Neural progenitor cell (in vitro differentiated cells): ENCODE measurements at regions not wholly inside any gene's neighbourhood (a gene's known extent, or its start where the extent isn't known, plus 50 kb on each side); places are given as distances from the start of the nearest gene placed in this dataset.

Source experiments
- DNase-seq: peaks from one replicate; pipeline ENCODE4 v3.0.0-alpha.2; 2016; ENCODE audit warnings: low spot score
- H2AFZ ChIP-seq: fragments of 200-600 bp; sonication (generic); replicated peaks from 2 replicates; pipeline ENCODE4 v1.6.1; 2016; ENCODE audit warnings: antibody characterized with exemption
- H3F3A ChIP-seq: fragments of 200-600 bp; sonication (generic); 2 replicates; pipeline ENCODE4 v1.6.1; 2016; ENCODE audit warnings: antibody characterized with exemption, low read depth
- H3K27ac ChIP-seq: fragments of 200-600 bp; sonication (generic); 2 replicates; pipeline ENCODE4 v1.5.1; 2016; ENCODE audit warnings: mild to moderate bottlenecking
- H3K27me3 ChIP-seq: fragments of 200-600 bp; sonication (generic); 2 replicates; pipeline ENCODE4 v1.6.1; 2016; ENCODE audit warnings: mild to moderate bottlenecking, moderate library complexity
- H3K36me3 ChIP-seq: fragments of 200-600 bp; sonication (generic); 2 replicates; pipeline ENCODE4 v1.5.1; 2016
- H3K4me1 ChIP-seq: fragments of 200-600 bp; sonication (generic); 2 replicates; pipeline ENCODE4 v1.6.1; 2016; ENCODE audit warnings: mixed run types
- H3K4me2 ChIP-seq: fragments of 200-600 bp; sonication (generic); 2 replicates; pipeline ENCODE4 v1.6.1; 2016
- H3K4me3 ChIP-seq: fragments of 200-600 bp; sonication (generic); 2 replicates; pipeline ENCODE4 v1.5.1; 2016
- H3K79me2 ChIP-seq: fragments of 200-600 bp; sonication (generic); 2 replicates; pipeline ENCODE4 v1.6.1; 2016; ENCODE audit warnings: low read depth
- H3K9ac ChIP-seq: fragments of 200-600 bp; sonication (generic); 2 replicates; pipeline ENCODE4 v1.6.1; 2016
- H3K9me3 ChIP-seq: fragments of 200-600 bp; sonication (generic); 2 replicates; pipeline ENCODE4 v1.5.1; 2016; ENCODE audit warnings: low read depth
- H4K20me1 ChIP-seq: fragments of 200-600 bp; sonication (generic); 2 replicates; pipeline ENCODE4 v1.6.1; 2016; ENCODE audit warnings: low read depth
- H3K27ac Mint-ChIP-seq: 3 replicates; pipeline ENCODE4 v1.8.0; 2021; ENCODE audit warnings: mixed read lengths
- H3K27me3 Mint-ChIP-seq: 2 replicates; pipeline ENCODE4 v1.8.0; 2022; ENCODE audit warnings: low read depth, mild to moderate bottlenecking, inconsistent platforms, moderate library complexity, mixed read lengths; ENCODE audit not compliant: insufficient read depth
- H3K36me3 Mint-ChIP-seq: 3 replicates; pipeline ENCODE4 v1.8.0; 2021; ENCODE audit warnings: mixed read lengths
- H3K4me1 Mint-ChIP-seq: 3 replicates; pipeline ENCODE4 v1.8.0; 2021; ENCODE audit warnings: mixed read lengths
- H3K4me3 Mint-ChIP-seq: 3 replicates; pipeline ENCODE4 v1.8.0; 2021; ENCODE audit warnings: mild to moderate bottlenecking, moderate library complexity, mixed read lengths
- H3K9me3 Mint-ChIP-seq: 3 replicates; pipeline ENCODE4 v1.8.0; 2020; ENCODE audit warnings: mixed read lengths
- EZH2 ChIP-seq: fragments of 200-600 bp; sonication (generic); IDR thresholded peaks from 2 replicates; pipeline ENCODE4 v1.6.1; 2017; ENCODE audit warnings: antibody characterized with exemption, mild to moderate bottlenecking, moderate library complexity
- EZH2phosphoT487 ChIP-seq: fragments of 200-600 bp; sonication (generic); IDR thresholded peaks from 2 replicates; pipeline ENCODE4 v1.6.1; 2017; ENCODE audit warnings: antibody characterized with exemption
- TF ChIP-seq, protein P1 (sequence below): fragments of 200-600 bp; sonication (generic); IDR thresholded peaks from 2 replicates; pipeline ENCODE4 v1.5.1; 2017; ENCODE audit warnings: antibody characterized with exemption, mild to moderate bottlenecking

DNA sequence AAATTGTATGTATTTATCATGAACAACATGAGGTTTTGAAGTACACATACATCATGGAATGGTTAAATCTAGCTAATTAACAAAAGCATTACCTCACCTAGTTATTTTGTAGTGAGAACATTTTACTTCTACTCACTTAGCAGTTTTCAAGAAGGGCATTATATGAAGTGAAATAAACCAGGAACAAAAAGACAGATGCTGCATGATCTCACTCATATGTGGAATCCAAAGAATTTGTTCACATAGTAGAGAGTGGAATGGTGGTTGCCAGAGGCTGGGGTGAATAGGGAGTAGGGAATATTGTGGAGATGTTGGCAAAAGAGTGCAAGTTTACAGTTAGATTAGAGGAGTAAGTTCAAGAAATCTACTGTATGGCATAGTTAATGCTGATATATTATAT, 292.0 kb downstream of the ASXL3 start:
- H4K20me1 ChIP-seq = no peaks in the 10 kb centered on the region
- no peaks in the 10 kb centered on the region for H3K79me2 ChIP-seq
- H3K4me2 ChIP-seq = no peak overlapping the region
- Mint-ChIP-seq H3K4me3 (no peak overlapping the region), H3K27me3 (no peaks in the 10 kb centered on the region), H3K4me1 (peaks cover 18% of the 10 kb centered on the region), H3K36me3 (no peaks in the 10 kb centered on the region), H3K9me3 (peaks cover 3% of the 10 kb centered on the region), H3K27ac (no peak overlapping the region)
- TF ChIP-seq EZH2 (no peak), EZH2phosphoT487 (no peak)
- TF ChIP-seq, protein P1, sequence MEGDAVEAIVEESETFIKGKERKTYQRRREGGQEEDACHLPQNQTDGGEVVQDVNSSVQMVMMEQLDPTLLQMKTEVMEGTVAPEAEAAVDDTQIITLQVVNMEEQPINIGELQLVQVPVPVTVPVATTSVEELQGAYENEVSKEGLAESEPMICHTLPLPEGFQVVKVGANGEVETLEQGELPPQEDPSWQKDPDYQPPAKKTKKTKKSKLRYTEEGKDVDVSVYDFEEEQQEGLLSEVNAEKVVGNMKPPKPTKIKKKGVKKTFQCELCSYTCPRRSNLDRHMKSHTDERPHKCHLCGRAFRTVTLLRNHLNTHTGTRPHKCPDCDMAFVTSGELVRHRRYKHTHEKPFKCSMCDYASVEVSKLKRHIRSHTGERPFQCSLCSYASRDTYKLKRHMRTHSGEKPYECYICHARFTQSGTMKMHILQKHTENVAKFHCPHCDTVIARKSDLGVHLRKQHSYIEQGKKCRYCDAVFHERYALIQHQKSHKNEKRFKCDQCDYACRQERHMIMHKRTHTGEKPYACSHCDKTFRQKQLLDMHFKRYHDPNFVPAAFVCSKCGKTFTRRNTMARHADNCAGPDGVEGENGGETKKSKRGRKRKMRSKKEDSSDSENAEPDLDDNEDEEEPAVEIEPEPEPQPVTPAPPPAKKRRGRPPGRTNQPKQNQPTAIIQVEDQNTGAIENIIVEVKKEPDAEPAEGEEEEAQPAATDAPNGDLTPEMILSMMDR = no peak
- H3K9me3 ChIP-seq = no peaks in the 10 kb centered on the region
- no peaks in the 10 kb centered on the region for H3K36me3 ChIP-seq
- no peak overlapping the region for H3K27ac ChIP-seq
- no peaks in the 10 kb centered on the region for H3K27me3 ChIP-seq
- no peak for DNase-seq
- no peak overlapping the region for H3K9ac ChIP-seq
- H2AFZ ChIP-seq = no peak overlapping the region
- H3K4me1 ChIP-seq = no peaks in the 10 kb centered on the region
- no peaks in the 10 kb centered on the region for H3F3A ChIP-seq
- no peak overlapping the region for H3K4me3 ChIP-seq

DNA sequence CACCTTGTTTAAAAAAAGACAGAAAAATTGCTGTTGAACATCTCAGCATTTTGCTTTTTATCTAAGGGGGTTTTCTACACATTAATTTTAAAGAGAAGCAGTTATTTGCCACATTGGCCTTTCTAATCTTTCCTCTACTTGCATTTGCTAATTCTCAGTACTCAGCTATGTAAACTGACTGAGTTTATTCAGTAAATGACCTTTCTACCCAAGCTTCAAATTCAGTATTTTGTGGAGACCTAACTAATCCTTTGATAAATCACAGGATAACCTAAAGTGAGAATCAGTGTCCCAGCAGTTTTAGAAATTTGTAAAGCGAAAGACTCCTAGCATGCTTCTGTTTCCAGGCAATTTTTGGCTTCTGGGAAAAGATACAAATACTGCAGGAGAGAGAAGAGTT, 288.4 kb downstream of the ASXL3 start:
- Histone ChIP-seq H3K4me1 (no peaks in the 10 kb centered on the region), H3K4me2 (no peak overlapping the region), H3K9me3 (no peaks in the 10 kb centered on the region), H2AFZ (no peak overlapping the region), H3K36me3 (no peaks in the 10 kb centered on the region), H3K27me3 (no peaks in the 10 kb centered on the region), H4K20me1 (no peaks in the 10 kb centered on the region), H3F3A (no peaks in the 10 kb centered on the region), H3K27ac (no peak overlapping the region), H3K79me2 (no peaks in the 10 kb centered on the region), H3K4me3 (no peak overlapping the region), H3K9ac (no peak overlapping the region)
- Mint-ChIP-seq H3K27ac (no peak overlapping the region), H3K4me1 (no peaks in the 10 kb centered on the region), H3K36me3 (peaks cover 3% of the 10 kb centered on the region), H3K4me3 (no peak overlapping the region), H3K27me3 (no peaks in the 10 kb centered on the region), H3K9me3 (peaks cover 28% of the 10 kb centered on the region)
- no peak for DNase-seq
- TF ChIP-seq, protein P1 = no peak
- TF ChIP-seq EZH2phosphoT487 (no peak), EZH2 (no peak)

DNA sequence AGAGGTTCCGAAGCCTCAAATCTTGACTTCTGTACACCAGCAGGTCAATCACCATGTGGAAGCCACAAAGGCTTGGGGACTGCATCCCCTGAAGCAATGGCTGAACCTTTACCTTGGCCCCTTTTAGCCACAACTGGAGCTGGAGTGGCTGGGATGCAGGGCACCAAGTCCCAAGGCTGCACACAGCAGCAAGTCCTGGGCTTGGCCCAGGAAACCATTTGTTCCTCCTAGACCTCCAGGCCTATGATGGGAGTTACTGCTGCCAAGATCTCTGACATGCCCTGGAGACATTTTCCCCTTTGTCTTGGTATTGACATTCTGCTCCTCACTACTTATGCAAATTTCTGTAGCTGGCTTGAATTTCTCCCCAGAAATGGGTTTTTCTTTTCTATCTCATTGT, 285.9 kb downstream of the ASXL3 start:
- no peak overlapping the region for H3K4me3 Mint-ChIP-seq
- Histone ChIP-seq H3K36me3 (no peaks in the 10 kb centered on the region), H3K9ac (no peak overlapping the region), H2AFZ (no peak overlapping the region), H3F3A (no peaks in the 10 kb centered on the region), H3K79me2 (no peaks in the 10 kb centered on the region), H4K20me1 (no peaks in the 10 kb centered on the region), H3K9me3 (no peaks in the 10 kb centered on the region), H3K27me3 (no peaks in the 10 kb centered on the region), H3K4me2 (no peak overlapping the region), H3K4me3 (no peak overlapping the region), H3K27ac (no peak overlapping the region), H3K4me1 (no peaks in the 10 kb centered on the region)
- H3K4me1 Mint-ChIP-seq = no peaks in the 10 kb centered on the region
- H3K27ac Mint-ChIP-seq = no peak overlapping the region
- DNase-seq = no peak
- H3K27me3 Mint-ChIP-seq = peaks cover 2% of the 10 kb centered on the region
- peaks cover 29% of the 10 kb centered on the region for H3K9me3 Mint-ChIP-seq
- H3K36me3 Mint-ChIP-seq = peaks cover 3% of the 10 kb centered on the region
- TF ChIP-seq, protein P1 = no peak
- TF ChIP-seq EZH2 (no peak), EZH2phosphoT487 (no peak)

DNA sequence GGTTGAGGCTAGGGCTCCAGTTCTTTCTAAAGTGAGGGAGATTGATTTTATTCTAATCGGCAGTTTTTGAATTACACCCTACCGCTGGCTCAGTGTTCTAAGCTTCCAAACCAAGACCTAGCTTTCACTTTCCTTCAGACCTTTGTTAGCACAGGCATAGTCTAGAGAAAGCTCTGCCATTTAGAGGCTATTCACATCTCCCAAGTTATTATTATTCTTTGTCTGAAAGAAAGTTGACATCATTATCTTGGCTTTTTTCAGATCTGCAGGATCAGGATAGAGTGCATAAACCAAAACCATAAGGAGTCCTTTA, 276.8 kb downstream of the ASXL3 start:
- Mint-ChIP-seq H3K4me3 (no peak overlapping the region), H3K27ac (no peak overlapping the region), H3K36me3 (peaks cover 2% of the 10 kb centered on the region), H3K4me1 (peaks cover 1% of the 10 kb centered on the region), H3K27me3 (no peaks in the 10 kb centered on the region), H3K9me3 (no peaks in the 10 kb centered on the region)
- Histone ChIP-seq H3K27ac (no peak overlapping the region), H2AFZ (no peak overlapping the region), H4K20me1 (no peaks in the 10 kb centered on the region), H3K9me3 (no peaks in the 10 kb centered on the region), H3K4me1 (no peaks in the 10 kb centered on the region), H3K27me3 (no peaks in the 10 kb centered on the region), H3K79me2 (no peaks in the 10 kb centered on the region), H3K4me2 (no peak overlapping the region), H3K4me3 (no peak overlapping the region), H3F3A (no peaks in the 10 kb centered on the region), H3K9ac (no peak overlapping the region), H3K36me3 (no peaks in the 10 kb centered on the region)
- TF ChIP-seq EZH2phosphoT487 = no peak
- TF ChIP-seq, protein P1 = no peak
- TF ChIP-seq EZH2 = no peak
- no peak for DNase-seq
